Kidney epithelial cell (primary cell): ENCODE measurements at regions not wholly inside any gene's neighbourhood (a gene's known extent, or its start where the extent isn't known, plus 50 kb on each side); places are given as distances from the start of the nearest gene placed in this dataset.
A peak's percentile ranks its signal among the peaks of the same experiment; 100 is the strongest.

Experiments
- DNase-seq: peaks from one replicate; pipeline ENCODE4 v3.0.0-alpha.2; 2010; ENCODE audit warnings: low read depth
- H3K27me3 ChIP-seq: 2 replicates; pipeline ENCODE4 v1.6.0; 2011; ENCODE audit warnings: low read length; ENCODE audit not compliant: control insufficient read depth, insufficient read depth
- H3K36me3 ChIP-seq: 2 replicates; pipeline ENCODE4 v1.5.1; 2011; ENCODE audit warnings: low read length; ENCODE audit not compliant: control insufficient read depth, insufficient read depth
- H3K4me3 ChIP-seq: 2 replicates; pipeline ENCODE4 v1.5.1; 2011; ENCODE audit warnings: low read depth, mild to moderate bottlenecking, control low read depth, low read length
- CTCF ChIP-seq: IDR thresholded peaks from 2 replicates; pipeline ENCODE4 v1.5.1; 2011; ENCODE audit warnings: mild to moderate bottlenecking, moderate library complexity, low read length, control low read depth, inconsistent platforms; ENCODE audit not compliant: insufficient read depth, poor library complexity, severe bottlenecking

GRCh38 chr3:106290304-106290997 lies 421.6 kb upstream of the CBLB start:
- H3K36me3 ChIP-seq: no peaks in the 10 kb centered on the region
- no peak for DNase-seq
- no peak for TF ChIP-seq CTCF
- H3K27me3 ChIP-seq: no peaks in the 10 kb centered on the region
- H3K4me3 ChIP-seq: no peak overlapping the region

- TF ChIP-seq CTCF: no peak
Measured at GRCh38 chr3:106293161-106293560, 424.3 kb upstream of the CBLB start.

GRCh38 chr3:106294121-106294520 lies 425.3 kb upstream of the CBLB start:
- H3K4me3 ChIP-seq: no peak overlapping the region
- no peak for DNase-seq
- no peak for TF ChIP-seq CTCF
- no peaks in the 10 kb centered on the region for H3K36me3 ChIP-seq
- no peaks in the 10 kb centered on the region for H3K27me3 ChIP-seq

More at GRCh38 chr3:106293161-106293560, 424.3 kb upstream of the CBLB start:
- DNase-seq: no peak
- Histone ChIP-seq H3K36me3 (no peaks in the 10 kb centered on the region), H3K4me3 (no peak overlapping the region), H3K27me3 (no peaks in the 10 kb centered on the region)

GRCh38 chr3:106296062-106296461 lies 427.2 kb upstream of the CBLB start:
- H3K27me3 ChIP-seq: no peaks in the 10 kb centered on the region
- no peak overlapping the region for H3K4me3 ChIP-seq
- no peaks in the 10 kb centered on the region for H3K36me3 ChIP-seq
- DNase-seq: peak; percentile 56
- no peak for TF ChIP-seq CTCF

- no peak for TF ChIP-seq CTCF
- no peak overlapping the region for H3K4me3 ChIP-seq
- no peaks in the 10 kb centered on the region for H3K36me3 ChIP-seq
- no peak for DNase-seq
- no peaks in the 10 kb centered on the region for H3K27me3 ChIP-seq
Measured at GRCh38 chr3:106299300-106300098, 430.7 kb upstream of the CBLB start.
